ENCODE measurements at regions not wholly inside any gene's neighbourhood (a gene's known extent, or its start where the extent isn't known, plus 50 kb on each side); places are given as distances from the start of the nearest gene placed in this dataset.

DNA sequence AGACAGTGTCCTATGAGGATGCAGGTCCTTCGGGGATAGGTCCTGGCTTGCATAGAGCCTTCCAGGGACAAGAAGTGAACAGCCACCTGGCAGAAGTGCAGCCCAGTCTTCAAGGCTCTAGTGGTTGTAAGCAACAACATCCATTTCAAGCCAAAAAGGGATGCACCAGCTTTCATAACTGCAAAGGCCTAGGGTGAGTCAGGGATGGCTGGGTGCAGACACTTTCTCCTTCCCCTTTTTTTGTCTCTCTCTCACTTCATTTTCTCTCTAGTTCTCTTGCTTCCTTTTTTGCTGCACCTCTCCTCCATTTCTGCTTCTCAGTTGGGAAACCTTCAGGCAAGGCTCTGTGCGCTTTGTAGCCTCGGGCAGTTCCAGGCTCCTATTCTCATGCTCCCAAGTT is 196.2 kb upstream of the ZNF536 start:
- Histone ChIP-seq H3K79me2 (ENCODE audit: control insufficient read depth, insufficient read depth, low read length) (no peaks in the 10 kb centered on the region), H3K36me3 (ENCODE audit: control insufficient read depth, insufficient read depth, low read length) (no peaks in the 10 kb centered on the region), H3K9ac (ENCODE audit: insufficient read depth in 1 of 2, low read depth in 2 of 2, low read length in 2 of 2) (no peak overlapping the region), H2AFZ (ENCODE audit: low read depth, low read length) (no peak overlapping the region), H3K4me2 (ENCODE audit: insufficient read depth, low read length) (no peak overlapping the region), H3K27me3 (ENCODE audit: control insufficient read depth in 2 of 2, insufficient read depth in 2 of 2, low read length in 2 of 2) (peaks cover 0 to 6% of the 10 kb centered on the region in 2 experiments; a peak in 2 of 5 replicates), H3K4me3 (no peak overlapping the region), H3K27ac (ENCODE audit: extremely low read depth, low read depth, low read length) (no peak overlapping the region), H3K9me3 (replicated peaks; ENCODE audit: control insufficient read depth, insufficient read depth, low read depth, low read length) (no peaks in the 10 kb centered on the region), H3K4me1 (replicated peaks in 1 of 2; ENCODE audit: control insufficient read depth in 2 of 2, insufficient read depth in 2 of 2, low read length in 2 of 2) (no peaks in the 10 kb centered on the region), H3K9me1 (ENCODE audit: control insufficient read depth, insufficient read depth, low read length) (no peaks in the 10 kb centered on the region), H4K20me1 (replicated peaks; ENCODE audit: control insufficient read depth, insufficient read depth, low read length) (no peaks in the 10 kb centered on the region)
- ATAC-seq (no peak), DNase-seq (ENCODE audit: extremely low read depth in 1 of 4, low spot score in 3 of 4) (no peak), FAIRE-seq (no peak)
- intact Hi-C loops (cut with micrococcal nuclease) (no loop called here), in situ Hi-C loops (cut with MboI) (no loop called here)
- BruUV-seq (replicated peaks) = no TSS peak
- TF ChIP-seq, protein P1, sequence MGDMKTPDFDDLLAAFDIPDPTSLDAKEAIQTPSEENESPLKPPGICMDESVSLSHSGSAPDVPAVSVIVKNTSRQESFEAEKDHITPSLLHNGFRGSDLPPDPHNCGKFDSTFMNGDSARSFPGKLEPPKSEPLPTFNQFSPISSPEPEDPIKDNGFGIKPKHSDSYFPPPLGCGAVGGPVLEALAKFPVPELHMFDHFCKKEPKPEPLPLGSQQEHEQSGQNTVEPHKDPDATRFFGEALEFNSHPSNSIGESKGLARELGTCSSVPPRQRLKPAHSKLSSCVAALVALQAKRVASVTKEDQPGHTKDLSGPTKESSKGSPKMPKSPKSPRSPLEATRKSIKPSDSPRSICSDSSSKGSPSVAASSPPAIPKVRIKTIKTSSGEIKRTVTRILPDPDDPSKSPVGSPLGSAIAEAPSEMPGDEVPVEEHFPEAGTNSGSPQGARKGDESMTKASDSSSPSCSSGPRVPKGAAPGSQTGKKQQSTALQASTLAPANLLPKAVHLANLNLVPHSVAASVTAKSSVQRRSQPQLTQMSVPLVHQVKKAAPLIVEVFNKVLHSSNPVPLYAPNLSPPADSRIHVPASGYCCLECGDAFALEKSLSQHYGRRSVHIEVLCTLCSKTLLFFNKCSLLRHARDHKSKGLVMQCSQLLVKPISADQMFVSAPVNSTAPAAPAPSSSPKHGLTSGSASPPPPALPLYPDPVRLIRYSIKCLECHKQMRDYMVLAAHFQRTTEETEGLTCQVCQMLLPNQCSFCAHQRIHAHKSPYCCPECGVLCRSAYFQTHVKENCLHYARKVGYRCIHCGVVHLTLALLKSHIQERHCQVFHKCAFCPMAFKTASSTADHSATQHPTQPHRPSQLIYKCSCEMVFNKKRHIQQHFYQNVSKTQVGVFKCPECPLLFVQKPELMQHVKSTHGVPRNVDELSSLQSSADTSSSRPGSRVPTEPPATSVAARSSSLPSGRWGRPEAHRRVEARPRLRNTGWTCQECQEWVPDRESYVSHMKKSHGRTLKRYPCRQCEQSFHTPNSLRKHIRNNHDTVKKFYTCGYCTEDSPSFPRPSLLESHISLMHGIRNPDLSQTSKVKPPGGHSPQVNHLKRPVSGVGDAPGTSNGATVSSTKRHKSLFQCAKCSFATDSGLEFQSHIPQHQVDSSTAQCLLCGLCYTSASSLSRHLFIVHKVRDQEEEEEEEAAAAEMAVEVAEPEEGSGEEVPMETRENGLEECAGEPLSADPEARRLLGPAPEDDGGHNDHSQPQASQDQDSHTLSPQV (IDR thresholded peaks at IDR 0.05) = no peak
- TF ChIP-seq, protein P2, sequence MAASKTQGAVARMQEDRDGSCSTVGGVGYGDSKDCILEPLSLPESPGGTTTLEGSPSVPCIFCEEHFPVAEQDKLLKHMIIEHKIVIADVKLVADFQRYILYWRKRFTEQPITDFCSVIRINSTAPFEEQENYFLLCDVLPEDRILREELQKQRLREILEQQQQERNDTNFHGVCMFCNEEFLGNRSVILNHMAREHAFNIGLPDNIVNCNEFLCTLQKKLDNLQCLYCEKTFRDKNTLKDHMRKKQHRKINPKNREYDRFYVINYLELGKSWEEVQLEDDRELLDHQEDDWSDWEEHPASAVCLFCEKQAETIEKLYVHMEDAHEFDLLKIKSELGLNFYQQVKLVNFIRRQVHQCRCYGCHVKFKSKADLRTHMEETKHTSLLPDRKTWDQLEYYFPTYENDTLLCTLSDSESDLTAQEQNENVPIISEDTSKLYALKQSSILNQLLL (CRISPR knock-in tag; IDR thresholded peaks at IDR 0.05; ENCODE audit: borderline replicate concordance) = no peak
- TF ChIP-seq, protein P3, sequence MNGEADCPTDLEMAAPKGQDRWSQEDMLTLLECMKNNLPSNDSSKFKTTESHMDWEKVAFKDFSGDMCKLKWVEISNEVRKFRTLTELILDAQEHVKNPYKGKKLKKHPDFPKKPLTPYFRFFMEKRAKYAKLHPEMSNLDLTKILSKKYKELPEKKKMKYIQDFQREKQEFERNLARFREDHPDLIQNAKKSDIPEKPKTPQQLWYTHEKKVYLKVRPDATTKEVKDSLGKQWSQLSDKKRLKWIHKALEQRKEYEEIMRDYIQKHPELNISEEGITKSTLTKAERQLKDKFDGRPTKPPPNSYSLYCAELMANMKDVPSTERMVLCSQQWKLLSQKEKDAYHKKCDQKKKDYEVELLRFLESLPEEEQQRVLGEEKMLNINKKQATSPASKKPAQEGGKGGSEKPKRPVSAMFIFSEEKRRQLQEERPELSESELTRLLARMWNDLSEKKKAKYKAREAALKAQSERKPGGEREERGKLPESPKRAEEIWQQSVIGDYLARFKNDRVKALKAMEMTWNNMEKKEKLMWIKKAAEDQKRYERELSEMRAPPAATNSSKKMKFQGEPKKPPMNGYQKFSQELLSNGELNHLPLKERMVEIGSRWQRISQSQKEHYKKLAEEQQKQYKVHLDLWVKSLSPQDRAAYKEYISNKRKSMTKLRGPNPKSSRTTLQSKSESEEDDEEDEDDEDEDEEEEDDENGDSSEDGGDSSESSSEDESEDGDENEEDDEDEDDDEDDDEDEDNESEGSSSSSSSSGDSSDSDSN (IDR thresholded peaks at IDR 0.05; ENCODE audit: borderline replicate concordance in 1 of 2, low read depth in 2 of 2, low read length in 2 of 2) = no peak
- TF ChIP-seq TSC22D4 (tag; IDR thresholded peaks at IDR 0.05) (no peak), XRCC4 (IDR thresholded peaks at IDR 0.05; ENCODE audit: extremely low read depth, insufficient read depth, insufficient read length) (no peak), KLF16 (IDR thresholded peaks at IDR 0.05) (no peak), PHF8 (IDR thresholded peaks at IDR 0.05; ENCODE audit: borderline replicate concordance, low read length) (no peak), MBD2 (IDR thresholded peaks at IDR 0.05; ENCODE audit: borderline replicate concordance, low read depth) (no peak), ZNF408 (CRISPR knock-in tag; IDR thresholded peaks at IDR 0.05; ENCODE audit: low read depth) (no peak)
- TF ChIP-seq, protein P4, sequence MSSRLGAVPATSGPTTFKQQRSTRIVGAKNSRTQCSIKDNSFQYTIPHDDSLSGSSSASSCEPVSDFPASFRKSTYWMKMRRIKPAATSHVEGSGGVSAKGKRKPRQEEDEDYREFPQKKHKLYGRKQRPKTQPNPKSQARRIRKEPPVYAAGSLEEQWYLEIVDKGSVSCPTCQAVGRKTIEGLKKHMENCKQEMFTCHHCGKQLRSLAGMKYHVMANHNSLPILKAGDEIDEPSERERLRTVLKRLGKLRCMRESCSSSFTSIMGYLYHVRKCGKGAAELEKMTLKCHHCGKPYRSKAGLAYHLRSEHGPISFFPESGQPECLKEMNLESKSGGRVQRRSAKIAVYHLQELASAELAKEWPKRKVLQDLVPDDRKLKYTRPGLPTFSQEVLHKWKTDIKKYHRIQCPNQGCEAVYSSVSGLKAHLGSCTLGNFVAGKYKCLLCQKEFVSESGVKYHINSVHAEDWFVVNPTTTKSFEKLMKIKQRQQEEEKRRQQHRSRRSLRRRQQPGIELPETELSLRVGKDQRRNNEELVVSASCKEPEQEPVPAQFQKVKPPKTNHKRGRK (tag; IDR thresholded peaks at IDR 0.05) = no peak
- CTCF ChIA-PET (ENCODE audit: low intra/inter-chr PET ratio) = no interaction called here
- 0% methylated on average over 3 of the region's 3 CpGs for WGBS (ENCODE audit: insufficient coverage, low coverage, missing lambda C conversion rate)
- POLR2A ChIA-PET = no interaction called here

Data from K562 (cell line).